HG03439 (cell line): ENCODE measurements at regions not wholly inside any gene's neighbourhood (a gene's known extent, or its start where the extent isn't known, plus 50 kb on each side); places are given as distances from the start of the nearest gene placed in this dataset.

ENCODE experiments used
- ATAC-seq: cut with Tn5 transposase; IDR thresholded peaks from one replicate; pipeline ENCODE4 v1.9.1; 2021; ENCODE audit warnings: mild to moderate bottlenecking, moderate library complexity; ENCODE audit not compliant: unreplicated experiment

- no peak for ATAC-seq
These were observed 86.6 kb downstream of the NOC3L start for GRCh38 chr10:94276140-94276539.

GRCh38 chr10:94277450-94277849, 85.3 kb downstream of the NOC3L start:
- no peak for ATAC-seq

- peak; percentile 78 for ATAC-seq
These were observed 82.7 kb downstream of the NOC3L start for GRCh38 chr10:94279835-94280709.

GRCh38 chr10:94281654-94282053, 81.1 kb downstream of the NOC3L start:
- ATAC-seq = no peak

GRCh38 chr10:94282369-94282768, 80.4 kb downstream of the NOC3L start:
- no peak for ATAC-seq
